ENCODE measurements at regions not wholly inside any gene's neighbourhood (a gene's known extent, or its start where the extent isn't known, plus 50 kb on each side); places are given as distances from the start of the nearest gene placed in this dataset.
"Not testable (repeated sequence)": the region's sequence is repeated elsewhere in the genome, so short reads cannot be mapped to it uniquely, and the experiment has no call there.

DNA sequence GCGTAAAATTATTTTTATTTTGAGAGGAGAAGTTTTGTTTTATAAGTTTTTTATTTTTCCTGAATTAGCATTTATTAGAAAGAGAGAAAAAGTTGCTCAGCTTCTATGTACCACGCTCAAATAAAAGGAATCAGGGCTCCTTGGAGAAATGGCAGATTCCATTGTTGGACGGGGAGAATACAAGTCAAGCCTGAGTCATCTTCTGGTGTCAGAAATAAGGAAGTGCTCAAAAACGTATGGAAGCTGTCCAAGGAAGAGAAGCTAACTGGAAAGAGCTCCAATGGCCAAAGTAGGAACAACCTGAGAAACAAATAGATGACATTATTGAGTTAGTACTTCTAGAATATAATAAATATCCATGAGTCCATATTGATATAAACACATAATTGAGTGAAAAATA lies 89.3 kb upstream of the NEIL3 start:
- intact Hi-C loops (cut with DNase I) = no loop called here
- no peak for DNase-seq (ENCODE audit: low spot score)

DNA sequence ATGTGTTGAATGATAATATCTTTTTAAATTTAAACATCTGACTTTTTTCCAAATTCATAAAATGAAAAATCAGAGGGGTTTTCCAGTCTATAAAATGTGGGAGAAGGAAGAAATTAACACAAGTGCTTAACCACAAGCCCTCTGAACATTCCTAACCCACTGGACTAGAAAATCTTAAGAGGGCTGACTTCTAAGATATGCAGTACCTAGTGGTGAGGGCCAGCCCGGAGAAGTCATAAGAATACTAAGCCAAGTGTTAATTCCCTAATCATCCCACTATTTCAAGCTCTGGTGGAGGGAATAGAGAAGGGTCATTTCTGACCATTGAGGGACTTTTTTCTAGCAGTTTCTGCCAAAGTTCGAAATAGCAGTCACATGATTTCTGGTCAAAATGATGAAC lies 86.9 kb upstream of the NEIL3 start:
- DNase-seq (ENCODE audit: low spot score) = no peak
- intact Hi-C loops (cut with DNase I) = no loop called here

DNA sequence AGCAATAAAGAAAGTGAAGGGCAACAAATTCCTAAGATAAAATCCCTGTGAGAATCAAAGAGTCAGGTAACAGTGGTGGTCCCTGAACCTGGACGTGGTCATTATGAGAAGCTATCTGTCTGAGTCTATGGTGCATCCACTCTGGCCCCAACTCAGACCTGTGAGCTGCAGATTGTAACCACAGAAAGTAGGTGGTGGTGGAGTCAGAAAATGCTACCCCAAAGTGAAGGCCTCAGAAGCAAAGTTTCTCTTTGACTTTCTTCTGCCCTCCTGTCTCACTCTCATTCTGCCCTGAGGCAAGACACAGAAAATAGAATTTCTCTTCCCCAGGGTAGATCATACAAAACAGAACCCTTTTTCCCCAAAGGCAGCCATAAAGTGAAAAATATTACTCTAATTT lies 84.1 kb upstream of the NEIL3 start:
- intact Hi-C loops (cut with DNase I) = no loop called here
- no peak for DNase-seq (ENCODE audit: low spot score)

DNA sequence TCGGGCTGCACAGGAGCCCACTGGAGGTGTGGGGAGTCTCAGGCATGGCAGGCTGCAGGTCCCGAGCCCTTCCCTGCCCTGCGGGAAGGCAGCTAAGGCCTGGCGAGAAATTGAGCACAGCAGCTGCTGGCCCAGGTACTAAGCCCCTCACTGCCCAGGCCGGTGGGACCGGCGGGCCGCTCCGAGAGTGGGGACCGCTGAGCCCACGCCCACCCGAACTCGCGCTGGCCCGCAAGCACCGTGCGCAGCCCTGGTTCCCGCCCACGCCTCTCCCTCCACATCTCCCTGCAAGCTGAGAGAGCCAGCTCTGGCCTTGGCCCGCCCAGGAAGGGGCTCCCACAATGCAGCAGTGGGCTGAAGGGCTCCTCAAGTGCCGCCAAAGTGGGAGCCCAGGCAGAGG lies 82.0 kb upstream of the NEIL3 start:
- DNase-seq (ENCODE audit: low spot score) = no peak
- intact Hi-C loops (cut with DNase I) = no loop called here

DNA sequence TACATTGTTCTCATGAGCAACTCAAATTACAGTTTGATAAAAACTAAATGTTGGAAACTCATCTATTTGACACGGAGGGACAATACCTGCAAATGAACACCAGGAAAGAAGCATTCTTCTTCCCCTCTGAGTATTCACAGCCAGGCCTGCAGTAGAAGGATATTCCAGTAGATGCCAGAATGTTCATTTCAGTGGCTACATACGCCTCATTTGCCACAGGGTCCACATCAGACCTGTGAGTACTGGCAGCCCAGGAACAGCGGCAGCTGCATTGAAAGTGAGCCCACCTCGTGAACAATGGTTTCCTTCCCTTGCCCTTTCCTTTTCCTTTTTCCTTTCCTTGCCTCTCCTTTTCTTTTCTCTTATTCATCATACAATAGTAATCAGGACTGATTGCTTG lies 81.1 kb upstream of the NEIL3 start:
- no peak for DNase-seq (ENCODE audit: low spot score)

DNA sequence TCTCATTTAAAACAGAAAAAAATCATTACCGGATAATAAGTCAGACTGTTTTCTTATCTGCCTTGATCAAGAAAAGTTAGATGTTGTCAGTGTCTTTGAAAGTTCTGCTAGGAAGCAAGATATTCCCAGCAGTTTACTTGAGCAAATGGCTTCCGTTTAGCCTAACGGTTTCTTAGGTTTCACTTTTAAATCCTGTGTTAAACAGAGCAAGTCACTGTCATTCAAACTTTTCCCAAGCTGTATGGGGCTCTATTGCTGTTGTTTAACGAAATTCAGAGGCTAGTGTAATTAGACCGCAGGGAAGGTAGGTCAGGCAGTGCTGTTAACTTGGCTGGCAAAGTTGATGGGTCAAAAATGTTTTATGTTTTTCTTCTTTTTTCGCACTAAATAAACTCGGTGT lies 80.3 kb upstream of the NEIL3 start:
- intact Hi-C loops (cut with DNase I) = no loop called here

More for the DNA sequence above, 81.1 kb upstream of the NEIL3 start:
- intact Hi-C loops (cut with DNase I) = no loop called here

DNA sequence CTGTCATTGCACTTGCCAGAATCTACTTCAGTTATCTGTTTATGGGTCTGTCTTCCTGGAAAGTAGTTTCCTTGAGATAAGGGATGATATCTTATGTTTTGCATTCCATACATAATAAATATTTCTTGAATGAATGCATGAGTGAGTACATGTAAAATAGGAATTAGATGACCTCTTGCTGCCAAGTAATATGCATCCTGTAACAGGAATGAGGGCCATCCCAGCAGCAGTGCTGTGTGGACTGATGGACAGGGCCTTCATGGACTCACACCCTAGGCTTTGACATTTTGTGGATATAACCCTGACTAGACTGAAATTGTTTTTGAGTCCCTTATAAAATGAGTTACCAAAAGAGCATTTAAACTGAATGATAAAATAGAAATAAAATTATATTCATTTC lies 77.2 kb upstream of the NEIL3 start:
- DNase-seq (ENCODE audit: low spot score) = no peak
- intact Hi-C loops (cut with DNase I) = no loop called here

More for the DNA sequence above, 80.3 kb upstream of the NEIL3 start:
- DNase-seq (ENCODE audit: low spot score) = no peak

DNA sequence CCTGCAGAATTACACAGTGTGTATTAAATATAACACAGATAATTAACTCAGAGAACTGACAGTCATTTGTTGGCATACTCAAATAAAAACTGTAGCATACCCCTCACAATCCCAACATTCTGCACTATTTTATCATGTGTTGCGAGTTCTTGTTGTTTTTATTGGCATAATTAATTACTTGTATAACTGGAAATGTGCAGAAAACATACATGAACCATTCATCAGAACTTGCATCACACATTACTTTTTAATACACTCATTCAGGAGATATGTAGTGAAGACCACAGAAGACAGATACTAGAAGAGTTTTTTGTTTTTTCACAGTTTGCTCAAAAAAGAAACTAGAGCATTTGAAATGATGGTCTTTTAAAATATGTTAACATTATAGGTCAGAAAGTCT lies 74.6 kb upstream of the NEIL3 start:
- intact Hi-C loops (cut with DNase I) = no loop called here
- DNase-seq (ENCODE audit: low spot score) = no peak

DNA sequence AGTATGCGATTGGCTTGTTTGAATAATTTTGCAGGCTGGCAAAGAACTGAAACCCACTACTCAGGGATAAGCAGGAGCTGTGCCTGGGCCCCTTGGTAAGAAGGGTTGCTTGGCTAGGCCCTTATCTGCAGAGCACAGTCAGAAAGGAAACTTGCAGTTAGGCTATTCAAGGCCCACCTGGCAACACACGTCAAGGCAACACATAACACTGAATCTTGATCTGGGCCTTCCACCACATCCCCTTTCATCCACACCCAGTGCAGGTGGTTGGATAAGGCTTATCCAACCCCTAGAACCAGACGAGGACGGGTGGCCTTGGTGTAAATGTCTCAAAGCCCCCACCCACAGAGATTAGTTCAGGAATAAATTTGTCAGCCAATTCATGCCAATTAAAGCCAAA lies 72.8 kb upstream of the NEIL3 start:
- no peak for DNase-seq (ENCODE audit: low spot score)
- intact Hi-C loops (cut with DNase I) = no loop called here

DNA sequence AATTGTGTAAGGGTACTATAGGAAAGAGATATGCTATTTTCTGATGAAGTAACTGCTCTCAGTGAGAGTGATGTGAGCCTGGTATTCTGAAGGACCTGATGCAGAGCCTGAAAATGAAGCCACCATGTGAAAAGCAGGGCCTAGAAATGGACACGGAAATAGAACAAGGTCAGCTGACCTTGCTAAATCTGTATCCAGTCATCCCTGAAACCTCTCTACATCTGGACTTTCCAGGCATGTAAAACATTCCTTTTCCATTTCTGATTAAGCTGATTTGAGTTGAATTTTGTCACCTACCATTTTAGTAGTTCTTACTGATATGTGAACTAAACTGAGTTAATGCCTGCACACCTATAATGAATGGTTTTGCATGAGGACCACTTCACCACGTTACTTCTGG lies 72.4 kb upstream of the NEIL3 start:
- no peak for DNase-seq (ENCODE audit: low spot score)
- intact Hi-C loops (cut with DNase I) = no loop called here

DNA sequence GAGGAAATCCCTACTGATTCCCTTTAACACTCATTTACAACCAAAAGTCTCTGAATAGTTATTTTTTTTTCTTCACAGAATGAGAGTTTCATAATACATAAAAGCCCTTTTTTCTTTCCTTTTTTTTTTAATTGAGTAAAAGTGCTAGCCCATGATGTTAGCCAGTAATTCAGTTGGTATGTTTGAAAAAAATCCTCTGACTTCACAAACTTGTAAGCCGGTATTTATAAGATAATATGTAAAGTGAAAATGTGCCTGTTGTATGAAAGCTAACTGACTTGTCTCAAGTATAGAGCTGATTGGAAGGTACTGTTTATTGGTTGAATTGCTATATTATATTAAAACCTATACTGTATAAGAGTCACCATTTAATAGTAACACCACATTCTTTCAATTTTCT lies 70.2 kb upstream of the NEIL3 start:
- no peak for DNase-seq (ENCODE audit: low spot score)
- intact Hi-C loops (cut with DNase I) = no loop called here

DNA sequence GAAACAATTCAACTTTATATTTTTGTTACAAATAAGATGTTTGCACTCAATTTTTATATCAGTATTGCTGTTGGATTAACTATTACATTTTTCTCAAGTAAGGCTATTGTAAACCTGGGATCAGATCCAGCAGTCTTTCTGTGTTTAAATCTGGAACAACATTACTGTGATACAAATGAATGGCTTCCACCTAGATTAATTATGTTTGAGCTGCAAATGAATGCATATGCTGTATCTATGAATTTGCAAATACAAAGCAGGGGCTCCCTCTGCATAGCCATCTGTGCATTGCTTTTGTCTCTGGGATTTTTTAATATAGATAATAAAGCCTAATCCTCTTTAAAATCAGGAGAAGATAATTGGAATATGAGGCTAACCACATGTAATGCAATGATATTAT lies 69.8 kb upstream of the NEIL3 start:
- intact Hi-C loops (cut with DNase I) = no loop called here
- DNase-seq (ENCODE audit: low spot score) = no peak

DNA sequence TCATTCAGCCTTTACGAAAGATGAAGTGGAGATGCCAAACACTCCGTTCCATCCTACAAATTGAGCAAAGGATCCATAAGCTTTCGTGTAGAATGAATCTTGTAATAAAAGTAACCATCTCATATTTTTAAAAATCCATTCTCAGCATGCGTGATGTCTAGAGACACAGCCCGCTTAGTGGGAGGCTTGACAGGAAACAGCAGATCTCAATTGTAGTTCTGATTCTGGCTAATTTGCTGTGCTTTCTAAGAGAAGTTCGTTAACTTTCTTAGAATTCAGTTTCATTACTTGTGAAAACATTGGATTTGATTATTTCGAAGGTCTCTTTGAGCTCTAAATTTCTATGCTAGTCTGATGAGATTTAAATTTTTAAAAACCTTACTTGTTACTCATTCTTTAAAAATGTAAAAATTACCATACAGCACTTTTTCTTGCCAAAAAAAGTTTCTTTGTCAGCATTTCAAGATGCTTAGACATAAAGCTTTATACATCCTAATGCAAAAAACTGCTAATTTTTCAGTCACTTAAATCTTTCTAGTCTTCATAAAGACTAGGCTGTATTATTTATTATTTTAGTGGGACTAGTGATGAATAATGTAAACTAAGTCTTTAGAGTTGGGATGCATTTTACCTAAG lies 66.9 kb upstream of the NEIL3 start:
- intact Hi-C loops (cut with DNase I) = no loop called here
- DNase-seq (ENCODE audit: low spot score) = no peak

DNA sequence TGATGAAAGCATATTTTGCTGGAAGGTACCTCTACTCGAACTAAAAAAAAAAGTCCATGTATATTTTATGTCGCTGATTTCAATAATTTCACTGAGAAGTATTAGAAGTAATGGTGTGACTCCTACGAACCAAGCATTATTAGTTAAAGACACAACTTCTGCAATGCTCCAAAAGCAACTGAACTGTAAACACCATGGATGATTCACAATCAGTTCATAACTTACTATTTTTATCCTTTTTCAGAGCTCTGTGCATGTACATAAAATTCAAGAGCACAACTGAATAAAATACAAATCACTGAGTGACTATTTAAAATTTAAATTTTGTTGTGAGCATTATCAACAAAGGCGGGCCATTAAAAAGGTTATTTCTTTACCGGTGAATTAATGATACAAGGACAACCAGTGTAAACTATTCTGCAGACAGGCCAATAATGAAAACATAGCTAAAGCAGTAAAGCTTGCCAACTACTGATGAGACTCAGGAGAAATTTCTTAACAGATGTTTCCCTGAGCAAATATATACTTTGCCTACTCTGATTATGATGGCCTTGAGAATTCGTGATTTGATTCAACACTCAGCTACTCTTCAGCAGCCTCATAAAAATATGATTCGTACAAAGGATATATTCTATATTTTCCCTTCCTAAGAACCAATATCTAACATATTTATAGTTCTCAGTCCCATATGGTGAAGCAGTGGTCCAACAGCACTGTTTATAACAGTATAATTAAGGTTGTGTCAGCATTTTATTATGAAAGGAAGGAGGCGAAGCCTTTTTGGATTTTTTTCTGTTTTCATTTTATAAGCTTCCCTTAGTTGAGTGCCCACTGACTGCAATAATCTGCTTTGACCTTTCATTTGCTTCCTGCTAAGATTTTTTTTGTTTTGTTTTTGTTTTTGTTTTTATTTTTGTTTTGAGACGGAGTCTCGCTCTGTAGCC lies 62.8 kb upstream of the NEIL3 start:
- no peak for DNase-seq (ENCODE audit: low spot score)
- intact Hi-C loops (cut with DNase I) = no loop called here

DNA sequence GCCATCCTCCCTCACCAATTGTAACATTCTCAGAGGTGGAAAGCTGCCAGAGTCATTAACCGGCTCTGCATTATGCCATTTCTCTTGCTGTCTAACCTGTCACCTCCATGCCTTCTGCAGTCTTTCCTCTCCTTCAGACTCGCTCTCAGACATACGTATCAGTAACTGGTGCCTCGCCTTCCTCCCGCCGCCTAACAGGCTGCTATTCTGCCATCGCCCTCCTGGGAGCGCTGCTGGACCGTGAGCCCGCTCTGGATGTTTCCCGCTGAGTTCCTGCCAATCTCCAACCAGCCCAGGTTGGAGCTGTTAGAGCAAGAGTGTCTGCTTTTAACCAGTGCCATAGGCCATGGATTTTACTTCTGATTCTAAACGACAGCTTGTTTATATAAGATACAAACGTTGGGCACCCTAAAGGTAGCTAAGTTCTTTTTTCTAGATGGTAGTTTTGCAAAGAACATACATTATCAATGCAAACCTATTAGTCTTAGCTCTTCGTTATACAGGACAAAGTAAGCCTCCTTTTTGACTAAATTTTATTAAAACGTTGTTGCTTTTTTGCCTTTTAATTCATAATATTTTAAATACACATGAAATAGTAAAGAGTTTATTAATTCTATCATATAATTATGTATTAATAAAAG lies 59.5 kb upstream of the NEIL3 start:
- DNase-seq (ENCODE audit: low spot score) = peak; percentile 82

DNA sequence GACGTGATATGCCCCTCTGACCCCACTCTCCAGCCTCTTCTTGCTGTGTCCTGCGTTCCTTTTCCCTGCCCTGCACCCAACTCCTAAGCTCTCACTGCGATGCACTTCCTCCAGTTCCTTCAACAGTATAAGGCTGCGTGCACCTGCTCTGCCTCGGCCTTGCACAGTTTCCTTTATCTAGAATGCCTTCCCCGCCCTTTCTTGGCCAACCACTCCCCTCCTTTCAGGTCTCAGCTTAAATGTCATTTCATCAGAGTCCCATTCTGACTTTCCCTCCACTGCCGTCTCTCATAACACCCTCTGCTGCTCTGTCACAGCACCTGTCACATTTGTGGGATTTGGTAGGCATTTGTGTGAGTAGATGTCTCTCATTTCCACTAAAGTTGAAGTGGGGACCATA lies 58.4 kb upstream of the NEIL3 start:
- DNase-seq (ENCODE audit: low spot score) = no peak
- intact Hi-C loops (cut with DNase I) = no loop called here

More for the DNA sequence above, 59.5 kb upstream of the NEIL3 start:
- intact Hi-C loops (cut with DNase I) = no loop called here

DNA sequence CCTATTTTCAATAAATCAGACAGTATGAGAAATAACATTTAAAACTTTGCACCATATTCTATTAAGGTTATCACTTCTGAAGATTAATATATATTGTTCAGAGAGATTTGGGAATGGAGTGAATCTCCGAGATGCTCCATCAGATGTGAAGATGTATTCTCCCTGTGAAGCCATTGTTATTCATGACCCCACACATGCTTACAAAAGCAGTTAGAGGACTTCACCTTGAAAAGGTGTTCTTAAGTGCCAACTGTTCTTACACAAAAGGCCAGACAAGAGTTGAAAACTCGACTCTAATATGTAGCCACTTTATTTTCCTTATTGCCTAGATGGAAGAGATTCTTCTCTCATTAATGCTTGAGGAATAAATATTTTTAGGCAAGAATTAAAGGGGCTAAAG lies 54.3 kb upstream of the NEIL3 start:
- intact Hi-C loops (cut with DNase I) = no loop called here
- no peak for DNase-seq (ENCODE audit: low spot score)

DNA sequence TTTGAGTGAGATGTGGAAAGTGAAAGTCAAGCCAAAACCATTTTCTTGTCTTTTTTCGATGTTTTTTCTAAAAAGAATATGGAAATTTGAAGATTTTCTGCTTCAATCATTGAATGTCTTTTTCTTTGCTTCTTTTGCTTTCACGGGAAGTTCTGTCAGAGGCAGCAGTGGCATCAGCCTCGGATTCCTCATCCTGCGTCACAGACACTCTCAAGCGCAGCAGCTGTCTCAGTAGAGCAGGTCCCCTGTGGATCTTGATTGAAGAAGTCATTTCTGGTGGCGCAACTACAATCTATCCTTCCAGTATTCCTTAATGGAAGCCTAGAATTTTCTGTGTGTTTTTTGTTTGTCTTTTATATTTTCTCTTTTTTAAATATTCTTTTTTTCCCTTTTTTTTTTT lies 52.7 kb upstream of the NEIL3 start:
- intact Hi-C loops (cut with DNase I) = no loop called here

DNA sequence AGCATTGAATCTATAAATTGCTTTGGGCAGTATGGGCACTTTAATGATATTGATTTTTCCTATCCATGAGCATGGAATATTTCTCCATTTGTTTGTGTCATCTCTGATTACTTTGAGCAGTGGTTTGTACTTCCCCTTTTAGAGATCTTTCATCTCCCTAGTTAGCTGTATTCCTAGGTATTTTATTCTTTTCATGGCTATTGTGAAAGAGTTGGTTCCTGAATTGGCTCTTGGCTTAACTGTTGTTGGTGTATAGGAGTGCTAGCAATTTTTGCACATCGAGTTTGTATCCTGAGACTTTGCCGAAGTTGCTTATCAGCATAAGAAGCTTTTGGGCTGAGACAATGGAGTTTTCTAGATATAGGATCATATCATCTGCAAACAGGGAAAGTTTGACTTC lies 50.2 kb upstream of the NEIL3 start:
- intact Hi-C loops (cut with DNase I) = not testable (repeated sequence)

More for the DNA sequence above, 52.7 kb upstream of the NEIL3 start:
- DNase-seq (ENCODE audit: low spot score) = no peak

More for the DNA sequence above, 50.2 kb upstream of the NEIL3 start:
- DNase-seq (ENCODE audit: low spot score) = not testable (repeated sequence)

All from cardiac septum (tissue), 1 donor.